SH-SY5Y (cell line): ENCODE measurements at regions not wholly inside any gene's neighbourhood (a gene's known extent, or its start where the extent isn't known, plus 50 kb on each side); places are given as distances from the start of the nearest gene placed in this dataset.

Experiments used
- GATA2 ChIP-seq: IDR thresholded peaks from 2 replicates; pipeline ENCODE4 v1.6.1; 2011; ENCODE audit warnings: mild to moderate bottlenecking, low read depth, low read length
- GATA3 ChIP-seq: IDR thresholded peaks from 2 replicates; pipeline ENCODE4 v1.6.1; 2011; ENCODE audit warnings: low read depth, mild to moderate bottlenecking, low read length, moderate library complexity

DNA sequence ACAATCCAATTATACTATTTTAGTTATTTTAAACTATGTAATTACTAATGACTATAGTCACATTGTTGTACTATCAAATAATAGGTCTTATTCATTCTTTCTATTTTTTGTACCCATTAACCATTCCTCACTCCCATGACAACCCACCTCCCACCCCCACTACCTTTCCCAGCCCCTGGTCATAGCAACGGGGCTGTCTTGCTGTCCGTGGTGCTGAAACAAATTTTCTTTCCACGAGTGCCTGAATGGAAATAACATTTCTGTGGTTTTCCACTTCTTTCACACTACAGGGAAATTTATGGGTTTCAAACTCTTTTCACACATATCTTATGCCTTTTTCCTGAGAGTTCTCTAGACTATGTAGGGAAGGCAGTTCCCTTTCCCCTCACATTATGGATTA is 326.6 kb downstream of the PHKB start:
- TF ChIP-seq GATA3 (no peak), GATA2 (no peak)
